Activated CD4-positive, alpha-beta T cell treated with anti-CD3 and anti-CD28 coated beads, Interleukin-2, amount 50 U/mL, for 4 hours (primary cell): ENCODE measurements at regions not wholly inside any gene's neighbourhood (a gene's known extent, or its start where the extent isn't known, plus 50 kb on each side); places are given as distances from the start of the nearest gene placed in this dataset.
"Not testable (repeated sequence)": the region's sequence is repeated elsewhere in the genome, so short reads cannot be mapped to it uniquely, and the experiment has no call there.

Source experiments
- DNase-seq, 2 experiments: peaks; one replicate each; pipeline ENCODE4 v3.0.0-alpha.2; 2020

DNA sequence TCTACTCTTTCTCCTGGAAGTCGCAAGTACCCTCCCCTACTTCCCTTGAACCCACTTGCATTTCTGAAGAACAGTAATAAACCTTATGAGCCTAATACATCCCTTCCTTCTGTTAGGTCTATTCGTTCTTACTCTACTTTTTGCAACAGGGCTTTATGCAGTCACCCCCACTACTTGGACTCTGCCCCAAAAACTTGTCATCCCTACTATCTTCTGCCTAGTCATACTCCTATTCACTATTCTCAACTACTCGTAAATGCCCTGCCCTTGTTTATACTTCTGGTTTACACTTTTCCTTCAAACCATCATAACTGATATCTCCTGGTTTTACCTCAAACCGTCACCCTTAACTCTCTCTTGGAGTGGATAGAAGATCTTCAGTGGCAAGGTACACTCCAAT is 55.2 kb upstream of the SLIT2 start:
- DNase-seq = no peak

DNA sequence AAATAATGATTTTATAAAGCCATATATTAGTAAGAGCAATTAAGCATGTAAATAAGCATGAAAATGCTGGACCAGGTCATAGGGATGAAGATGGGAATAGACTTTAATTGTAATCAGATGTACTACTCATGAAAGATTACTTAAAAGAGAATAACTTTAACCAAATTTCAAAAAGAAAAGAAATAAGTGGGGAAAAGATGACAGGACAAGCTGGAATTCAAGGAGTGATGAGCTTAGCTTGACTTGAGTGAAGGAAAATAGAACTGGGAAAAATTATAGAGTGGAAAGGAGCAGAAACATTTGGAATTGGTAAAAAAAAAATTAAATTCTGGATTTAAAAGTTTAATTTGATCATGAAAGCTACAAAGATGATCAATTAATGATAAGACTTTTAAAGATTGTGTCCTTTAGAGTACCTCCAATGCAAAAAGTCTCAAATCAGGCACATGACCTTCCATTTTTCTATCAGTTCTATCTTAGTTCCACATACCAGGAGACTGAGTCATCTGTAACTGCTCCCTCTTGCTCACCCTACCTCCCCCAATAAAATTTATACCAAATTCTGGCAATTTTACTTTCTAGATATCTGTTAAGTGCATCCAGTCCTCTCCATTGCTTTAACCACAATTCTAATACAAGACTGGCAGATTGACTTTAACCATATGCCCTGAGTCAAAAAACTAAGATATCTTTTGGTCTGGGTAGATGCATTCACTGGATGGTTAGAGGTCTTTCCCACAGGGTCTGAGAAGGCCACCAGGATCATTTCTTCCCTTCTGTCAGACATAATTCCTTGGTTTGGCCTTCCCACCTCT is 56.4 kb upstream of the SLIT2 start:
- DNase-seq = no peak

DNA sequence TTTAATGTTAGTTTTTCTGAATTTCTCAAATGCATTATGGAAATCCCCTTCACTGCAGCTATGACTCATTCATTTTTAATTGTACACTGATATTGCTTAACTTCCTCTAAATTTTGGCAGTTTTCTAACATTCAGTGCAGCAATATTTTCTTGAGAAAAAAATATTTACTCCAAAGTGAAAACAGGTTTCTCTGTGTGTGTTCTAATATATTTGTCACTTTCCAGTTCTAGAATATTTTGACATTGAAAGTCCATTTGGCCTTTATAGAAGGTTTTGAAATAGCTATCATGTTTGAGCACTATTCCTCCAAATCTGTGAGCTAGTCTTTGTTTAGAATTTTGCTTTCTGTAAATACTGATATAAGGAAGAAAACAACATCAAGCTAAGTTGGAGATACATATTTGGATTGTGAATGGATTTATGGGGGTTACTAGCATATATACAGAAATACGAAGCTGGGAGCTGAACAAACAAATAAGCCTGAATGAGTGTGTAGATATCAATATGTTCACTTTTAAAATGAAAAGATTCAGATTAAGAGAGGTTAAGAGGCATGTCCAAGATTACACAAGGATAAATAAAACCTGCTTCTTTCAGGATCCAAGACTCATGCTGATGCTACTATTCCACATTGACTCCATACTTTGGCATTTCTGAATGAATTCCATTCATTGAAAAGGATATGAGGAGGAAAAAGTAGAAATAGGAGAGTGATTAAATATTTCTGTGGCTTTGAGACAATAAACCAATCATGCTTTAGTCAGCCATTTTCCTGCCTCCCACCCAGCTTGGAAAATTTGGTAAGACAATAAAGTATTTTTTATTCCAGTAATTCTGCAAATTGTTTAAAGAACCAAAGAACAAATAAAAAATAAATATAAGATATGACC is 57.3 kb upstream of the SLIT2 start:
- DNase-seq = no peak

DNA sequence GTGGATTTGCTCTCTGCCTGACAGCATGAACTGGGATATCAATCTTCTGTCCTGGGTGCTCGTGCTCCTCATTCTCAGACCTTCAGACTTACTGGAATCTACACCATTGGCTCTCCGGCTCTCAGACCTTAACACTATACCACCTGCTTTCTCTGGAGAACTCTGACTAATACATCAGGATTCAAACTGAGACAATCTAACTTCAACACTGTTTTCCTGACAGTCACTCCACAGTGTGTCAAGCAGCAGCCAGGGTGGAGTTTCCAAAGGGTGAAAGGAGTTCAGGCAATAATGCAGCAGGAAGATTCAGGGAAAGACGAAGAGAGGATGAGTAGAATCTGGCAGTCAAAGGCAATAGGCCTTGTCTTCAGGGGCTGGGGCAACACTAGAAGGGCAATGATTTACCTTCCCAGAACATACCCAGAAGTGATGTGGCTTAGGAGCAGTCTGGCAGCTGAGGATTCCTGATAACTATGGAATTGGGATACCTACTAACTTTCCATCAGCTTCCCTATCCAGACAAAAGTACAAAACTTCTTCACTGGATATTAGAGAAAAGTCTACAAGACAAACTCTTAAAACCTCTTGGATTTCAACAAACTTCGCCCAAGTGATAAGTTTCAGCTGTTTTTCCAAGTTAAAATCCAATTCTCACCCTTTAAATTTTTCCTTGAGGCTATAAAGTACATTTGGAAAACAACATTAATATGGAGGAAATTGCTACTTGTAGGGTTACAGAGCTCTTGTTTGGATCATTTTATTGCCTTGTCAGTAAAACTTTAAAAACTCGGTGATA is 58.4 kb upstream of the SLIT2 start:
- DNase-seq = no peak

DNA sequence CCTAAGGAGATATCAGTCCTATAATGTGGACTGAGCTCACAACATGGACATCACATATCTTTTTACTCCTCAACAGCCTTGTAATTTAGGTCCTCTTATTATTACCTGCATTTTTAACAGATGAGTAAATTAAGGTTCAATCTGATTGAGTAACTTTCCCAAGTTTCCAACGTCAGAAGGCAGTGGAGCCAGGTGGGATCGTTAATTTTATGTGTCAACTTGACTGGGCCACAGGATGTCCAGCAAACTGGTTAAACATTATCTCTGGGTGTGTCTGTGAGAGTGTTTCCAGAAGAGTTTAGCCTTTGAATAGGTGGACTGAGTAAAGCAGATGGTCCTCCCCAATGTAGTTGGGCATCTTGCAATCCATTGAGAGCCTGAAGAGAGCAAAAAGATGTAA is 59.0 kb upstream of the SLIT2 start:
- no peak for DNase-seq

DNA sequence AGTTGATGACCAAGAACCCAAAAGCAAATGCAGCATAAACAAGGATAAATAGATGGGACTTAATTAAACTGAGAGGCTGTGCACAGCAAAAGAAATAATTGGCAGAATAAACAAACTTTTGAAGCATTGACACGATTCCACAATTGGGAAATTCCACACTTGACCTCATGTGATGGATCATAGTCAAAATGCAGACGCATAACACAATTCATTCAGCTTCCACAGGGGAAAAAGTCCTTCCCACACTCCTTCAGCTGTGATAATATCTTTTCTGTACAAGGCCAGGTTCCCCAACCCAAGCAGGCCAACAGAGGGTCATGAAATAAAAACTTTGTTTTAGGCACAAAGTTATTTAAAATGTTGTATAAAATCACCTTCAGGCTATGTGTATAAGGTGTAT is 66.6 kb upstream of the SLIT2 start:
- DNase-seq = no peak

DNA sequence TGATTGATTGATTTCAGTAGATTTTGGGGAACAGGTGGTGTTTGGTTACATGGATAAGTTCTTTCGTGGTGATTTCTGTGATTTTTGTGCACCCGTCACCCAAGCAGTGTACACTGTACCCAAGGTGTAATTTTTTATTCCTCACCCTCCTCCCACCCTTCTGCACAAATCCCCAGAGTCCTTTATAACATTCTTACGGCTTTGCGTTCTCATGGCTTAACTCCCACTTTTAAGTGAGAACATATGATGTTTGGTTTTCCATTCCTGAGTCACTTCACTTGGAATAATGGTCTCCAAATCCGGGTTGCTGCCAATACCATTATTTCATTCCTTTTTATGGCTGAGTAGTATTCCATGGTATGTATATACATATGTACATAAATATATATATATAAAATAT is 68.6 kb upstream of the SLIT2 start:
- not testable (repeated sequence) for DNase-seq

DNA sequence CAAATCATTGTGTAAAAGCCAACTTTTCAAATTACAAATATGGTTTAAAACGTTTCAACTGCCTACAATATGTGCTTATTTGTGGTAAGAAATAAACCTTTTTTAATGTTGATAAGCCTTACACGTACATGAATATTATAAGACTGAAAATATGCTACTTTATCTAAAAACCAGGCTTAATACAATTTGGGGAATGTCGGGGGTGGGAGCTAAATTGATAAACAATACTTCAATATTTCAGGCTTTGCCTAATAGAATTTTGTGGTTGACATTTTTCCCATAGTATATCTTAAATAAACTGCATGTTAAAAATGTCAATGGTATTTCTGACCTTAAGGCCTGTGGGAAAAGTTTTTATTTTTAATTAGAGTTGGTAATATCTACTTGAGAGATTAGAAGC is 69.8 kb upstream of the SLIT2 start:
- DNase-seq = no peak

DNA sequence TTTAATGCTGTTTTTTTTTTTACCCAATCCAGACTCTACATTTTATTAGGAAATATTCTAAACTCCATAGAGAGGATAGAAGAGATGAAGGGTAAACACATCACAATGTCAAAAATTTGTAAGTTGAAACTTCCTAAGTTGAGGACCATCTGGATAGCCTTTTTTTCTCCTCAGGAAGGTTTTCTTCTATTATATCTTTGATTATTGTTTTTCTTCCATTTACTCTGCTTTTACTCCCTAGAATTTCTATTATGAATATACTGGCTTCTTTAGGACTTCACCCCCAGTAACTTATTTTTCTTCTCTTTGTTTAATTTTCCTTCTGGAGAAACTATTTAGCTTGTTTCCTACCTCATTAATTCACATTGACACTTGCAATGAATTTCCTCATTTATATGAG is 71.2 kb upstream of the SLIT2 start:
- DNase-seq = no peak

DNA sequence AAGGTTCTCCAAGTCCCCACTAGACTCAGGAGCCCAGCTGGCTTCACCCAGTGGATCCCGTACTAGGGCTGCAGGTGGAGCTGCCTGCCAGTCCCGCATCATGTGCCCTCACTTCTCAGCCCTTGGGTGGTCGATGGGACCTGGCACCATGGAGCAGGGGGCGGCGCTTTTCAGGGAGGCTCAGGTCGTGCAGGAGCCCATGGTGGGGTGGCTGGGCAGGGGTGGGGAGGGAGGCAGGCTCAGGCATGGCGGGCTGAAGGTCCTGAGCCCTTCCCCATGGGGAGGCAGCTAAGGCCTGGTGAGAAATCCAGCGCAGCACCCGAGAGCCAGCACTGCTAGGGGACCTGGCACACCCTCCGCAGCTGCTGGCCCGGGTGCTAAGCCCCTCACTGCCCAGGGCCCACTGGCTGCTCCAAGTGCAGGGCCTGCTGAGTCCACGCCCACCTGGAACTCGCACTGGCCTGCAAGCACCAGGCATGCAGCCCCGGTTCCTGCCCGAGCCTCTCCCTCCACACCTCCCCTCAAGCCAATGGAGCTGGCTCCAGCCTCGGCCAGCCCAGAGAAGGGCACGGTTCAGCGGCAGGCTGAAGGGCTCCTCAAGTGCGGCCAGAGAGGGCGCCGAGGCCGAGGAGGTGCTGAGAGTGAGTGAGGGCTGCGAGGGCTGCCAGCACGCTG is 72.7 kb upstream of the SLIT2 start:
- DNase-seq = no peak

DNA sequence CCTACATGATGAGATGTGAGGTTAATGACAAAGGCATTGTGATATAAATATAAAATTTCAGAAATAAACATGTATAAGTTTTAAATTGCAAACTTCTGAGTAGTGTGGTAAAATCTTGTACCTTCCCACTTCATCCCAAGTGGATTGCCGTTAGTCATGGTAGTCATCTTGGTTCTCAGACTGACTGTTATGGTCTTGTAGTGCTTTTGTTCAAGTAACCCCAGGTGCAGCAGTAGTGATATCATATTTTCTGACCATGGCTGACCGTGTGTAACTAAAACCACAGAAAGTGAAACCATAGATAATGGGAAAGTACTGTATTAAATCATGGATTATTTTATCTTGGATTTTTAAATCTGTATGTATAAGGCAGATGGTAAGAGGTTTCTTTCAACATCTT is 74.8 kb upstream of the SLIT2 start:
- no peak for DNase-seq

DNA sequence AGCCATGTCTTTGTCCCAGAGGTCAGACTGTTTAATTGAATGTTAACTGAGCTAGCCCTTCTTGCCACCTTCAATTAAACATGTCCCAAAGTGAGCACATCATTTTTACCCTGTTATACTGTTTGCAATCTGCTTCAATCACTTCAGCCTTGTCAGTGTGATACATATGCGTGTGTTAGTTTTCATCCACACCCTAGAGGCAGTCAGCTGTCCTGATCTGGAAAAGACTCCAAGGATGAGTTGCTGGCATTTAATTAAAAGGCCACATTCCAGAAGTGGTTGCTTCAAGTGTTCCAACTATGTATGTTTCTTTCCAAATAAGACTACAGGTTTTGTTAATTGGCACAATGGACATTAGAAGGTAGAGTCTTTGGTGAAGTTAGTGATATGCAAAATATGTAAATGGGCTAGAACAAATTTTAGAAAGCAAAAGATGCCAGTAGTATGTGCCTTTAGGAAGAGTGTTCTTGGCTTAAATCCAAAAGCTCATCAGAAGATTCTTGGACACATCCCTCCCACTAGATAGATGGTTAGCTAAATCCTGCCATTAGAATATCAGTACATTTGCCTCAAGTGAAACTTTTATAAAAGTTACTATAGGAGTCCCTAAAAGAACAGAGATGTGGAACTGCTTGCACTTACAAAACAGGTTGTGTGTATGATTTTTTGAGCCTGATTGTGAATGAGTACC is 79.5 kb upstream of the SLIT2 start:
- DNase-seq = no peak

DNA sequence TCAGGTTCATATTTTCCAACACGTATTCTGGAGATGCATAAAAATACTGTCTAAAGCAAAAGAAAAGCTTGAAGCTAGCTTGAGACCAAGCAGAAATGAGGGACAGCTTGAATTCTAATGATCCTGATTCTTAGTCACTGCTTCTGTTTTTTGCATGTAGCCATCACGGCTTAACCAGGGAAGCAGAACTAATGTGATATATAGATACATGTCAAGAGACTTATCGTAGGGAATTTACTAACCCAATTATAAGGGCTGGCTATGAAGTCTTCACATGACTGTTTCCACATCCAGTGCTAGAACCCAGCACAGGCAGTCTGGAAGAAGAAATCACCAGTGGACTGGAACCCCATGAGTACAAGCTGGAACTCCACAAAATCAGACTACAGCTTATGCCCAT is 85.2 kb upstream of the SLIT2 start:
- DNase-seq = no peak

DNA sequence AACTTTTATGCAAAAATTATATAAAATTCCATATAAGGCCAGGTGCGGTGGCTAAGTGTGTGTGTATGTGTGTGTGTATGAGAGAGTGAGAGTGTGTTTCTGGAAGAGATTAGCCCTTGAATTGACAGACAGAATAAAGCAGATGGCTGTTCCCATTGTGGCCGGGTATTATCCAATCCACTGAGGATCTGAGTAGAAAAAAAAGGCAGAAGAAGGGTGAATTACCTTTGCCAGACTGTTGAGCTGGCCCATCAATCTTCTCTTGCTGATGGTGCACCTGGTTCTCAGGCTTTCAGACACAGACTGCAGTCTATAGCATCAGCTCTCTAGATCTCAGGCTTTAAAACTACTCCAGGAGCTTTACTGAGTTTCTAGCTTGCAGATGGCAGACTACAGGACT is 92.2 kb upstream of the SLIT2 start:
- DNase-seq = no peak

DNA sequence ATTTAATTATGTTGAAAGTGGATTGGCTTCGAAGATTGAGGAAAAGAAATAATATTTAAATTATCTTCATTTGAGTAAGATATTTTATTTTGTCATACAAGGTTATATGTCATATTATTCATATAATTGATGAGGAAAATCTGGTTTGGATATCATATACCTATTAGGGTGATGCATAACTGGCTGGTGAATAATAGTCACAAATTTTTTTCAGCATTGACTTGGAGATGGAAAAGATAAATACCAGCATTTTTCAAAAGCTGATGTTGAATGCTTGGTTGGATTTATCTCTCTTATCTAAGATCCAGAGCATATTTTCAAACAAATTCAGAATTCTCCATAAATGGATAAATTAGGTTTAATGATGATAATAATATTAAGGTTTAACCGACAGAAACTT is 93.5 kb upstream of the SLIT2 start:
- DNase-seq = no peak

DNA sequence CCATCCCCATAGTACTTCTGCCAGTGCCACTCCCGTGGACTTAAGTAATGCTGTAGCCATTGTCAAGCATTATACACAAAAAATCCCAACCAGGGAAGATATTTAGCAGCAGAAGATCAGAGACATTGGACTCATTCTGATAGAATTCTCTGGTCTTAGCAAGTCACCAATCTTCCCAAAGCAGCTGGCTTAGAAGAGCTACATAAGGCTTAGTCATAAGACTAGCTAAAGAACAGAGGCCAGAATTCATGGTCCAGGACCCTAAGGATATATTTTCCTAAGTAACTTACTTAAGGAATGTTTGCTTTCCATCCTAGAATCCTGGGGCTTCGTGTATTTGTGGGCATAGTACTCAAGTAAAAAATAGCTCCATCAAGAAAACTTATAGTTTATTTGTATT is 100.3 kb upstream of the SLIT2 start:
- DNase-seq = no peak

DNA sequence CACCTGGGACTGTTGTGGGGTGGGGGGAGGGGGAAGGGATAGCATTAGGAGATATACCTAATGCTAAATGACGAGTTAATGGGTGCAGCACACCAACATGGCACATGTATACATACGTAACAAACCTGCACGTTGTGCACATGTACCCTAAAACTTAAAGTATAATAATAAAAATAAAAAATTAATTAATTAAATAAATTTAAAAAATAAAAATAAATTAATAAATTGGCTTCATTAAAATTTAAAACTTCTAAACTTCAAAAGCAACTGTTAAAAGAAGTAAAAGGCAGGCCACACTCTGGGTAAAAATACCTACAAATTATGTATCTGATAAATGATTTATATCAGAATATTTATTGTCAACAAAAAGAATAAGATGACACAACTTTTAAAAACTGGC is 102.6 kb upstream of the SLIT2 start:
- DNase-seq = not testable (repeated sequence)

DNA sequence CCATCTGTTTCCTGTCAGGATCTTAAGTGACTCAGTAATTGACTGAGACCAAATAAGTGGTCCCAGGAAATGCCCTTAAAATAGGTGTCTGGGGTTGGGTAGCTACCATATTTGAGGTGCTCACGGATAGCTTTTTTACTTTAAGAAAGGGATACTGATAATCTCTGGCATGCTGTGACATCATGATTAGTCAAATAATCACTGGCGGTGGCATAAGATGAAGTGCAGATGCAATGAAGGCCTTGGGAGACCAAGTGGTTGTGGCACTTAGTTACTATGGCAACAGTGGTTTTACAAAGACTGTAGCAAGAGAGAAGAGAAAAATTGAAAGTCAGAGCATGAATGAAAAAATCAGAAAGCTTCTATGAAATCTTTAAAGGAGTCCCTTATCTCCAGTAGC is 114.5 kb upstream of the SLIT2 start:
- no peak for DNase-seq

DNA sequence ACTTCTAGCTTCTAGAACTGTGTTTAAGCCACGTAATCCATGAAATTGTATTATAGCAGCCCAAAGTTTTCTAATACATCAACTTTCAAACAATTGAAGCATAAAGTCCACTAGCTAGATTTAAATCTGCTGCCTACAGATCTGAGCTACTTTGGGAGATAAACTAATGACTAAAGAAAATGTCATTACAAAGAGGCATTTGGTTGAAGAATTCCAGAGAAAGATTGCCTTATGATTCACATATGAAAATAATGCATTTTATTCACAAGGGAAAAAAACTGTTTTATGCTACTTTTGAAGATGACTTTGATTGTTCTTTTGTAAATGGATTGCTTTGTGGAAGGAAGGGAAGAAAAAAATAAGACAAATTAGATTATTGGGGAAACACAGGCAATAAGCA is 124.1 kb upstream of the SLIT2 start:
- DNase-seq = no peak

DNA sequence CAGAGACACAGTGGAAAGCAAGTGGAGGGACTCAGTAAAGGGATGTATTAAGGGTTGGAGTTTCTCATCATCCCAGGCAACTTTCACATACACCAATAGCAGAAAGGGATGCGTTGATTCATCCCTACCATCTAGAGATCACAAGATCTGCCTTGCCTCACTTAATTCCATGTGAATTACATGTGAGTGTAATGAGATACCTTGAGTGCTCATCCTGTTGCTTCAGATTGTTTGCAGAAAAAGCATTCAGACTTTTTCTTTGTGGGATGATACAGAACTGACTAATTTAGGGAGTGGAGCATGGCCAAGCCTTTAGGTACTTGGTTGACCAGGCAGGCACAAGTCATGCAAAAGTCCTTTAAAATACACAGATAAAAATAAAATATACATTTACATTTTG is 124.8 kb upstream of the SLIT2 start:
- DNase-seq = no peak

DNA sequence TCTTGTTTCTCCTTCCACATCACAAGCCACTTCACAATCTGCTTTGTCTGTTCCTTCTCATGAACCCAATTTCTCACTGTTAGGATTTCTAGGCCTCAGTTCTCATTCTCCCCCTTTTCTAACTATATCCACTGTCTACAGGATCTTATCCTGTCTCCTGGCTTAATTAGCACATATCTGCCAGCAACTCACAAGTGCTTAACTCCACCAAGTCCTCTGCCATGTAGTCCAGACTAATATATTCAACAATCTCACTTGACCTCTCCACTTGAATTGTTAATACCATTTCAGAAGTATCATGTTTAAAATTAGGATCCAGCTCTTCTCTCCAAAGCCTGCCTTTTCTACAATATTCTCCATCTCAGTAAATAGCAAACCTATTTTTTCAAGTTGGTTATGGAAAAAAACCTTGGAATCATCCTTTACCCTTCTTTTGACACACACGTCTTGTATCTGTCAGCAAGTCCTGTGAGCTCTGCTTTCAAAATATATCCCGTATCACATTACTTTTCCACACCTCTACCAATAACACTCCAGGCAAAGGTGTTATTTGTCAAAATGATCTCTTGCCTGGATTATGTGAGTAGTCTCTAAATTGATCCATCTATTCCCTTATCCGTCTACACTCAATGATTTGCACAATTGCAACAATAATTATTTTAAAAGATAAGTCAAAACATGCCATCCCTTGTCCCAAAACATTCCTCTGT is 127.2 kb upstream of the SLIT2 start:
- DNase-seq = no peak
